SH-SY5Y (cell line): ENCODE measurements at regions not wholly inside any gene's neighbourhood (a gene's known extent, or its start where the extent isn't known, plus 50 kb on each side); places are given as distances from the start of the nearest gene placed in this dataset.

ENCODE experiments used
- GATA2 ChIP-seq: IDR thresholded peaks from 2 replicates; pipeline ENCODE4 v1.6.1; 2011; ENCODE audit warnings: mild to moderate bottlenecking, low read depth, low read length
- GATA3 ChIP-seq: IDR thresholded peaks from 2 replicates; pipeline ENCODE4 v1.6.1; 2011; ENCODE audit warnings: low read depth, mild to moderate bottlenecking, low read length, moderate library complexity

DNA sequence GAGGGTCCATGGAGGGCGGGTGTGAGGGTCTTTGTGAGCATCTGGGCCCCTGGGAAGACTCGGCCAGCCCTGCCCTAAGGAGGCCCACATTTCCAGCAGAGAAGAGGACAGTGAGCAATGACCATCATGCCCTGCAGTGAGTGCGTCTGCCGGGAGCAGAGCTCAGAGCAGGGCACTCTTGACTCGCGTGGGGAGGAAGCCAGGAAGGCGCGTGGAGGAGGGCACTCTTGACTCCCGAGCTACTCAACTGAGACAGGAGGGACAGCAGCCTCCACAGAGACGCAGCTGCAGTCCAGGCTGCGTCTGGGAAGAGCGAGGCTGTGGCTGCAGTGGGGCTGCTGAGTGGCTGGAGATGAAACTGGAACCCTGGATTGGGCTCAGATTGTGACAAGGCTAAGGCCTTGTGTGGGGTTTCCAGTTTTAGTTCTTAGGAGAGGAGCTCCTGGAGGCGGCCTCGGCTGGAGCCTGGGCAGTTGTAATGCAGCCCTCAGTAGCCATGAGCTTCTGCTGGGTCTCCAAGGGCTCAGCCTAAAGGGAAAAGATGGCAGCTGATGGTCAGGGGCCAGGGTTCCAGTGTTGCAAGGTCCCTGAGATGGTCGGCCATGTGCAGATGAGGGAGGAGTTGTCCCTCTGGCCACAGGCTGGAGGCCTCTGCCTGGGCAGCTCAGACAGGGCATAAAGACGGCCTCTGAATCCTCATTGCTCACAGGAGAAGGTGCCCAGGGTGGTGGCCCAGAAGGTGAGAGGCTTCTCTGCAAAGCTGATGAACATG, 264.7 kb upstream of the B3GAT1 start:
- TF ChIP-seq GATA3 (no peak), GATA2 (no peak)

DNA sequence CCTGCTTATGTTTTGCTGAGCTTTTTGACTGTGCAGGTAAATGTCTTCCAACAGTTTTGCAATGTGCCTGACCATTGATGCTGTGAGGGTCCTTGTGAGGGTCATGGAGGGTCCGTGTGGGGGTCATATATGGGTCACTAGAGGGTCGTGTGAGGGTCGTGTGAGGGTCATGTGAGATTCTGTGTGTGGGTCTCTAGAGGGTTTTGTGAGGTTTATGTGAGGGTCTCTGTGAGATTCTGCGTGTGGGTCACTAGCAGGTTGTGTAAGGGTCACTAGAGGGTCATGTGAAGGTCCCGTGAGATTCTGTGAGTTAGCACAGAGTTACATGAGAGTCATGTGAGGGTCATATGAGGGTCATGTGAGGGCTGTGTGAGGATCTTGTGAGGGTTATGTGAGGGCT, 263.9 kb upstream of the B3GAT1 start:
- TF ChIP-seq GATA2 = no peak
- TF ChIP-seq GATA3 = no peak

DNA sequence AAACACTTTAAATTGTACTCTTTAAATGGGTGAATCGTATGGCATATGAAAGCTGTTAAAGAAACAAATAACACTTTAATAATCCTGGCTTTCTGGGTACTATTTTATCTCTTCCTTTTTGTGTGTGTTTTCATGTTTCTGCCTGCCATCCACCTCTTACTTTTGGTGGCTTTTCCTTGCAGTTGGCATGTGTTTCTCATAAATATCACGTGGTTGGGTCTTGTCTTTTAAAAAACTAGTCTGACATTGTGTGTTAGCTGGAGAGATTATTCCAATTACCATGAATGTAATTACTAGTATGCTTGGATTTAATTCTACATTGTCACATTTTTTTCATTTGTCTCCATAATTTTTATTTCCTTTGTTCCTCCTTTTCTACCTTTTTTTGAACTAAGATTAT, 262.9 kb upstream of the B3GAT1 start:
- TF ChIP-seq GATA3 (no peak), GATA2 (no peak)

DNA sequence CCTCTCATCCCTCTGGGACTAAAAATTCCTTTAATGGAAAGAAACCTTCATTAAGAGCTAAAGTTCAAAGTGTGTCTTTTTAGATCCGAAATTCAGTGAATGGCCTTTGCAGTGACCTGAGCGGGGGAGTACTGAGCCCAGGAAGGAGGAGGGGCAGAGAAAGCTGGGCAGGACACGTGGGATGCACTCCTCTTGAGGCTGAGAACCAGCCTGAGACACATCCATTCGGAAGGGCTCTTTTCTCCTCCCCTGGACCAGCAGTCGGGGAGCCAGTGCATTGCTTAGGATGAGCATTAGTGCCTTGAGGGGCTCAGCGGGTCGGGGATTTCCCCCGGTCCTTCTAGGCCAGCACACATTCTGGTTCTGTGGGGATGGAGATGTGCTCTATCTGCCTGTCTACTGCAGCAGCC, 258.9 kb upstream of the B3GAT1 start:
- TF ChIP-seq GATA3 (no peak), GATA2 (no peak)

DNA sequence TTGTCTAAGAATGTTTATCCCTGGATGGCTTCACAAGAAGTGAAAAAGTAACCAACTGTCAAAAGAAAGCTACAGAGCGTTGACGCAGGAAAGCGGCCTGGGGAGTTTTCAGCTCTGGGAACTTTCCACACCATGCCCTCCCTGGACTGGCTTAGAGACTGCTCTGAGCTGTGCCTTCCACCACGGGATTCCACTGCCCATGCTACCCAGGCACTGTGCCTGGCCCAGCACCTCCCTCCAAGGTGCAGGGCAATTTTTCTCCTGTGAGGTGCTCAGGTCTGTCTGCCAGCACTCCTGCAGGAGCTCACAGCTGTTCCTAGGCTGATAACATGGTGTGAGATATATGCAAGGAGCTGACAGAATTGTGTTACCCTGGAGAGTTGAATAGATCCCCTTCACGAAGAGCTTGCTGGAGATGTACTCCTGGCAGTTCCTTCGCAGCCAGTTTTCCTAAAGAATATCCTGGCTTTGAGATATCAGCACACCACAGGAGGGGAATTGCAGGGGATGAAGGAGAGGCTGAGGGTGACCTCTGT, 258.3 kb upstream of the B3GAT1 start:
- TF ChIP-seq GATA2 (no peak), GATA3 (no peak)

DNA sequence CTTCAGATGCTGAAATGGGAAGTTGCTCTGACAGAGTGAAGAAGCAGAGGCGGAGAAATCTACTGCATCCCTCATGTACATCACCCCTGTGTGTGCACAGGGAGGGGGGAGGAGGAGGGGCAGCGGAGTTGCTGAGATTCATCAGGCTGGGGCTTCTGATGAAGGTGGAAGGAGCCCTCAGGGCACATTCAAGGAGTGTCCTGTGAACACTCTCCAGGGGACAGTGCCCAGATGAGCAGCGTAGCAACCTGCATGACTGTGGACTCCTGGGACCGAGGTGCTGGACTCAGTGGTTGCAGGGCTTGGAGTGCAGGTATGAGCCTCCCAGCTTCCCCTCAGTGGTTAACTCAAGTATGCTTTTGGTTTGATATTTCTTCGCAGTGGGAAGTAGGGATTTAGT, 257.8 kb upstream of the B3GAT1 start:
- no peak for TF ChIP-seq GATA3
- TF ChIP-seq GATA2 = no peak

DNA sequence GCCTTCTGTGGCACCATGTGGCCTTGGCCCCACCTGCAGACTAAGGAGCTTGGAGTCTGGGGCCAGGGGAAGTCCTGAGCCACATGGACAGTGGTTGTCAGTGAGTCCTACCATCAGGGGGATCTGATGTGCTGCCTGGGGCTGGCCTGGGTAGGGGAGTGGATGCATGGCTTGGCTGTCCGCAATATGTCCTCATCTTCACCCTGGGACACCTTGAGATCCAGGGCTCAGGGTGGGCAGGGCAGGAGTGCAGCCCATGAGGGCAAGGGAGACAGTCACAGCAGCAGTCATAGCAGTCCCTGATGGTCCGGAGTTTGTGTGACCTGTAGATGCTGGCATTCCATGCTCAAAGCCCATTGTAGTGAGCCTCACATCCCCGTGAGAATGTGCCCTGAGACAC, 256.8 kb upstream of the B3GAT1 start:
- TF ChIP-seq GATA3 = no peak
- no peak for TF ChIP-seq GATA2

DNA sequence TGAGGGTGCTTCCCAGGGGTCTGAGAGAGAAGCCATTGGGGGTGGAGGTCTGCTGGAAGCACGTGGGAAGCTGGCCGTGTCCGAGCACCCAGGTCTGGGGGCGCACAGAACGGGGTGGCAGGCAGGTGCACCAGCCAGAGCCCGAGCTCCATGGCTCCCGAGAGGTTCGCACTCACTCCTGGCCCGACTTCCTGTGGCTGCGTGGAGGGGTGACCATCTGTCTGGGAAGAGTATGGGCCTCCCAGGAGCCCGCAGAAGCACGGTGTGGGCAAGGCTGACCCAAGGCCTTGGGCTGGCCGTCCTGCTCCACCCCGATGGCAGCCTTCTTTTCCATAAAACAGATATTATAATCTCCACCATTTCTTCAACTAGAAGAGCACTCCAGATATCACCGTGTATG, 256.0 kb upstream of the B3GAT1 start:
- no peak for TF ChIP-seq GATA3
- TF ChIP-seq GATA2 = no peak

DNA sequence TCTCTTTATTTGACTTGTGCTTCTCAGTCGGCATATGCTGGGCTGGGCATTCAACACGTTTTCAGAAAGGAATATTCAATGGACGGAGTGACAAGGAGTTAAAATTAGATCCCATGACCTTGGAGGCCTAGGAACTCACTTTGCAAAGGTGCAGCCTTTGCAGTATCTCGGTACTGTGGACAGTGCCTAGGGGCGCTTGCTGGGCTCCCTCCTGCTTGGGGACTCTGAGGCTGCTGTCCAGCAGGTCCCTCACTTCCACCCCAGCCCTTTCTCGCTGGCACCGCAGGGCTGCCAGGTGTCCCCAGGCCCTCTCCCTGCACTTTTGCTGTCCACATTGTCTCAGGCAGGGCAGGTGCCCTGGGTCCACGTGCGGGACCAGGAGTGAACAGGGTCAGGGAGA, 255.5 kb upstream of the B3GAT1 start:
- TF ChIP-seq GATA3 (no peak), GATA2 (no peak)

DNA sequence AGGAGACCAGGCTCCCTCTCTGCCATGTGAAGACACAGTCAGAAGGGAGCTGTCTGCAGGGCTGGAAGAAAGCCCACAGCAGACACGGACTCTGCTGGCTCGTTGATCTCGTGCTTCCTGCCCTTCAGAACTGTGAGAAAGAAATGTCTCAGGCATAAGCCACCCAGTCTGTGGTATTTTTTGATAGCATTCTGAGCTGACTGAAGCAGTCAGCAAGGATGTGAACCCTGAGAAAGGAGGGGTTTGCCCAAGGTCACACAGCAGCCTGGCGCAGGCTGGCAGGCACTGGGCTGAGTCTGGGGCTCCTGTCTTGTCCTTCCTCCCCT, 255.1 kb upstream of the B3GAT1 start:
- TF ChIP-seq GATA2 = no peak
- TF ChIP-seq GATA3 = no peak

DNA sequence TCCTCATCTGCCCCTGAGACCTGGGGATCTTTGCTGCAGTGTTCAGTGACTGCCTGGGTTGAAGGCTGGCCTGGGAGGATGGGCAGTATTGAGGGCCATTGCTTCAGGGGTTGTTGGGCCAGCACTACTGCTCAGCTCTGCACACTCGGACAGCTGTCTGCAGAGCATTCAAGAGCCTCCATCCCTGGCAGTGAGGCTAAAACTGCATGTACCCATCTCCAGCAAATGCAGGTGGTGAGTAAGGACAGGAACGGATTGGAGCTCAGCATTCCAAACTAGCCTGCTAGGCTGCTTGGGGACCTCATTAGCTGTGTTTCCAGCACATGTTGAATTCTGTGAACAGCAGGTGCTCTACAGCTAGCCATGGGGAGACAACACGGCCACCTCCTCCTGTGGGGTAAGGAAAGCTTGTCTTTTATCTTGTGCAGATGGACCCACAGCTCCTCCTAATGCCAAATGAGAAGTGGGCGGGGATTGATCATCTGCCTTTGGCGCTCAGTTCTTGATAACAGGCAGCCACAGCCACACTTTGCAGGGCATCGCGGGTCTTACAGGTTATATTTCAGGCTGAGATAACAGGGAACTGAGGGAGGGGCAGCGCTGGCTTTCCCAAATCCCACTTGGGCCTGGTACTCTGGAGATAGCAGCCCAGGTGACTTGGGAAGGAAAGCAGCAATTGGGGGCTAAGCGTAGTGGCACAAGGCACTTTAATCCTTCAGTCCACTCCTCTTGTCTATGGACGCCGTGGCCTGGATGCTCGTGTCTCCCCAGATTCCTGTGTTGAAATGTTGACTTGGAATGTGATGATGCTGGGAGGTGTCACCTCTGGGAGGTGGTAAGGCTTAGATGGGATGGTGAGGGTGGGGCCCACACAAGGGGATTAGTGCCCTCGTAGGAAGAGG, 254.5 kb upstream of the B3GAT1 start:
- no peak for TF ChIP-seq GATA3
- no peak for TF ChIP-seq GATA2

DNA sequence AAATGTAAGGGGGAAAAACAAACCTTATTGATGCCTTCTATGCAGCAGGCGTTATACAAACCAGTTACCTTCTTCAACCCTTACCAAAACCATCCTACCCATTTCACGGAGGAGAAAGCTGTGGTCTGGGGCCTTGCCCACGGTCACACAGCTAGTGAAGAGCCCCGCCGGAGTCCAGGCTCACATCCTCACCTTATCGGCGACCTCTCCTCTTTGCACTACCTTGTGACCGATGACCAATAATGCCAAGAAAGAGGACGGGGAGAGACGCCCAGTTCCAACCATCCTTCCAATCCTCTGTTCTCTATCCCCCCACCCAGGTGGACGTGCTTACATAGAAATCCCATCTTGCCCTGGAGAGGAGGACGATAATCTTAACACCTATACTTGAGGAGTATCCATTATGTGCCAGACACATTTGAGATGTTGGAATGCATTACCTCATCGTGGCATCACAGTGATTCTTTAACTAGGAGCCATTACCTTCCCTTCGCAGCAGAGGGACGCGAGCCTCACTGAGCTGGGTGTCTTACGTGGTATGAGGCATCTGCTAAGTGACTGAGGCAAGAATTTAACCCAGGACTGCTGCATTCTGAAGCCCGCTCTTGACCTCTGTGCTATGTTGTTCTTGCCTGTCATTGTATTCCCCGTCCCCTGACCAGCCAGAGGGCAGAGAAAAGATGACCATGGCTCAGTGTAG, 253.7 kb upstream of the B3GAT1 start:
- TF ChIP-seq GATA2 = no peak
- TF ChIP-seq GATA3 = no peak

DNA sequence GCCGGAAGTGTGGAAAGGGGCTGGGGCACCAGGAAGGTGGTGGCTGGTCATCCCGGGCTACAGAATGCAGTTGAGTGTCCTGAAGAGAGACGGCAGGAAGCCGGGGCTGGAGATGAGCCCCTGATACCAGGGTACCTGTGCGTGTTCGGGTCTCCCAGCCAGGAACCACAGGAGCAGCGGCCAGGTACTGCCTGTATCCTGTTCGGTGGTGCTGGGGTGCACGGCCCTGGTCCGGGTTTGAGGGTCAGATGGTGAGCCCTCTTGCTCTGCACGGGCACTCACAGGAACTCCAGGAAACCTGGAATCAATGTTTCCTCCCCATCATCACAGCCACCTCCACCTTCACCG, 253.1 kb upstream of the B3GAT1 start:
- TF ChIP-seq GATA2 (no peak), GATA3 (no peak)

DNA sequence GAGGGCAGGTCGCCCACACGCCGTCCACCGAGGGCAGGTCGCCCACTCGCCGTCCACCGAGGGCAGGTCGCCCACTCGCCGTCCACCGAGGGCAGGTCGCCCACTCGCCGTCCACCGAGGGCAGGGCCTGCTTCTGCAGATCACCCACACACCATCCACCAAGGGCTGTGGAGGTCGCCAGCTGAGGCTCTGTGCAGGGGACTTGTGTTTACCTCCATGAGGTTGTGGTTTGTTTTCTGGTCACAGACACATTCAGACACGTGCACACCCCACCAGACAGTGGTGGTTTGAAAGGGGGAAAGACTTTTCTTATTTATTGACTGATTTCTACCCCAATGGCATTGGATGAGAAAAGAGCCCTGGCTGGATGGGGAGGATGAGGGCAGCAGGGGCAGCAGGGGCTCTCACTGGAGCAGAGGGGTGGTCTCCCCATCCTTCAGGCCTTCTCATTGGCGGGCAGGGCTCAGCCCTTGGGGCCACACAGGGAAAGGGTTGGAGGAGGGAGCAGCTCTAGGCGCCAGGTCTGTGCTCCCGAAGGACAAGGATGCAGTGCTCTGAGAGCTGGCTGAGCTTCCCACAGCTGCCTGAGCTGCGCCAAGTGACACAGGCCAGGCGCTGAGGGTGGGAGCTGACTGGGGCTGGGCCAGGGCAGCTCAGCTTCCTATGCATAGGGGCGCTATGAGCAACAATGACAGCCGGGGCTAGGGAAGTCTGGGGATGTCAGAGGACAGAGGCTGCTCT, 252.6 kb upstream of the B3GAT1 start:
- TF ChIP-seq GATA2 (no peak), GATA3 (no peak)
